ENCODE measurements at regions not wholly inside any gene's neighbourhood (a gene's known extent, or its start where the extent isn't known, plus 50 kb on each side); places are given as distances from the start of the nearest gene placed in this dataset.

- TF ChIP-seq ZZZ3 (IDR thresholded peaks at IDR 0.05; ENCODE audit: control insufficient read depth, insufficient read length, low read depth) = no peak
- no peak for TF ChIP-seq NFIC (IDR thresholded peaks at IDR 0.05; ENCODE audit: low read depth, low read length)
- no peak for TF ChIP-seq NFXL1 (IDR thresholded peaks at IDR 0.05; ENCODE audit: borderline replicate concordance)
- no peak for TF ChIP-seq DPF2 (IDR thresholded peaks at IDR 0.05)
- no peak for TF ChIP-seq STAT3 (IDR thresholded peaks at IDR 0.05; ENCODE audit: low read depth, low read length)
- TF ChIP-seq MEF2A (IDR thresholded peaks at IDR 0.05; ENCODE audit: insufficient read depth, low read depth, low read length) = no peak
- TF ChIP-seq EGR1 (IDR thresholded peaks at IDR 0.05; ENCODE audit: borderline replicate concordance in 1 of 2, low read depth in 2 of 2, low read length in 2 of 2) = no peak
- TF ChIP-seq EP300 (IDR thresholded peaks at IDR 0.05; ENCODE audit: borderline replicate concordance in 1 of 2, control insufficient read depth in 1 of 2, low read depth in 2 of 2, low read length in 2 of 2) = no peak
These were observed 471.3 kb downstream of the TECRL start for GRCh38 chr4:63937961-63938360.

All from GM12878 (cell line).